HG03196 (cell line): ENCODE measurements at regions not wholly inside any gene's neighbourhood (a gene's known extent, or its start where the extent isn't known, plus 50 kb on each side); places are given as distances from the start of the nearest gene placed in this dataset.
A peak's percentile ranks its signal among the peaks of the same experiment; 100 is the strongest.

Source experiments
- ATAC-seq: cut with Tn5 transposase; IDR thresholded peaks from one replicate; pipeline ENCODE4 v1.9.1; 2021; ENCODE audit not compliant: unreplicated experiment

DNA sequence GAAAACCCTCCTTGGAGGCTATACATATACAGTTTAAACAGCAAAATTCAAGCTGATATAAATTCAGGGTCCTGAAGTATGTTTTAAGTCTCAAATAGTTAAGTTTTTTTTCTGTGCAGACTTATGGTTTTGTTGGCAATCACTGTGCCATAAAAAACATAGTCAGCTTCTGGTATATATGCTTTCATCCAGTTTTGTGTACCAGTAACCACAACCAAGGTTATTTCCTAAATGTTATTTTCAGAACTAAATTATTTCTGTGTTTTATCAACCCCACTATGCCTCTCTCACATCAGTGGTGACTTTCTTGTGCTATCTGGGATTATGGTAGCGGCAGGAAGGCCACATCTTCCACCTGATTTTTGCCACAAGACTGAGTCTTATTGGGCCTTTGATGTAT is 107.7 kb upstream of the SMARCA2 start:
- ATAC-seq: no peak

DNA sequence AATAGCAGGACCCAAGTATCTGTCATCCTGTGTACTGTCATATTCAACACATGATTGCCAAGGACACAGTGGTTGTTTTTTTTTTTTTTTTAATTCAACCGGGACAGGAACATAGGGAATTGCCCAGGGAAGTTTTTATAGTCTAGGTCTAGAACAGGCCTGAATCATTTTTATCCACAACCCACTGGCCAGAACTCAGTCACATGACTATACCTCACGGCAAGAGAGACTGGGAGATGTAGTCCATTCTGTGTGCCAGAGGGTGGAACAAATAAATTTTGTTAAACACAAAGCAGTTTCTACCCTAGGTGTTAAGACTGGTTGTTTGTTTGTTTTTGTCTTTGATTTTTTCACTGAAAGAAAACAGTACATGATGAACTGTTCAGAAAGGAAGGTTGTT is 105.8 kb upstream of the SMARCA2 start:
- ATAC-seq: no peak

DNA sequence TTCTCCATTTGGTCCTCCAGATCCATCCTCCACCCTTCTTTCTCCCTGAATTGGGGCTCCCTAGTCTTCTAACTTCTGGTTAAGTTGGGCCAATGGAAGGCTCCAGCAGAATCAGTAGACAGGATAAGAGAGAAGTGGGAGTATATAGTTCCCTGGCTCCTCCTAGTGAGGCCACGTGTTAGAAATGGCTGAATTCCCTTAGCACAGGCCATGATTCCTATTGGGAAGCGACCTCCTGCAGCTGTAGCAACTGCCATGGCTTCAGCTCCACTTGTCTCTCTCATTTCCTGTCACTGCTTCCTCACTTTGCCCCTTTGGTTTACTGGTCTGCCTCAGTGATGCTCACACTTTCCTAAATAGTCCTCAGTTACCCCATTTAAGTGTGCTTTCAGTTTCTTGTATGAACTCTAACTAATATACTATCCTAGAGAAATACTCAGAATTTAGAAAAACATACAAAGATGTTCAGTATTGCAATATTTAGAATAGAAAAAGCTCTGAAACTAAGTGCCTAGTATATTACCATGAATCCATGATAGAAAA is 104.8 kb upstream of the SMARCA2 start:
- no peak for ATAC-seq

DNA sequence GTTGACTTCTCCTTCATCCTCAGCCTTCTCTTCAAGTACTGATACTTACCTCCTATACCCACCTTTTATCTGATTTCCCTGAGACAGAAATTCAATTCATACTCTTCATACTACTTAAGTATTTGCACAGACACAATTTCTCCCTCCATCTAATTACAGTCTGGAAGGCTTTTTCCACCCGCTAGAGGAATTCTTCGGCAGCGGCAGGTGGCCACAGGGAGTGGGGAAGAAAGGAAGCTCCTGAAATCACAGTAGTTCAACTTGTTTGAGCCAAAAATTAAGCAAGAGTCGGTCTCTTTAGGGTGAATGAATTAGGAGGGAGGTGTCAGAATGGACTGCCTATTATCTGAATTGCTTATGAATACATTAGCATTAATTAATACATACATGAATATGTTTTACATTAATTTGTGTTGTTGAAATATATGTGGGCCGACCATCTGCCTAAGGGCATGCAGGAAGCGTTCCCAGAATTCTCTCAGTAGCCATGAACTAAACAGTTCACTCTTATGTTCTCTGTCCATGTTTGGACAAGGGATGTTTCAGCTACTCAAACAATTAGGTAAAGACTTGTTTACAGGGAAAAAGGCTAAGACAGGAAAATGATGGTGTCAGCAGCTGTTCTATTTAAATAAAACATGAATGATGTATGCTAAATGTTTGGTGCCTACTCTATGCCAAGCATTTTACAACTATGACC is 101.4 kb upstream of the SMARCA2 start:
- ATAC-seq: no peak

DNA sequence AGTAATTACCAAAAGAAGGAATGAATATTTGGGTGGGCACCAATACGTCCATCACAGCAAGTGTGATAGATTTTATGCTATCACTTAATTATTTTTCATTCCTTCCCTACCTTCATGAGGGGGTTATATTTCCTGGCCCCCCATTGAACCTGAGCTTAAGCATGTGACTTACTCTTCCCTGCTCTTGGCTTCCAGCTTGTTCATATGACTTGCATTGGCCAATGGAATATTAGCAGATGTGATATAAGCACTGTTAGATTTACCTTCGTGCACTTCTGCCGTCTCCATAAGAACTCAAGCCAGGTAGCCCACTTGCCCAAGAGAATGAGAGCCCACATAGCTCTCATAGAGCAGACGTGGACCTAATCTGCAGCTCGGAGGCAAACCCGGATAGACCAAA is 99.1 kb upstream of the SMARCA2 start:
- ATAC-seq: no peak

DNA sequence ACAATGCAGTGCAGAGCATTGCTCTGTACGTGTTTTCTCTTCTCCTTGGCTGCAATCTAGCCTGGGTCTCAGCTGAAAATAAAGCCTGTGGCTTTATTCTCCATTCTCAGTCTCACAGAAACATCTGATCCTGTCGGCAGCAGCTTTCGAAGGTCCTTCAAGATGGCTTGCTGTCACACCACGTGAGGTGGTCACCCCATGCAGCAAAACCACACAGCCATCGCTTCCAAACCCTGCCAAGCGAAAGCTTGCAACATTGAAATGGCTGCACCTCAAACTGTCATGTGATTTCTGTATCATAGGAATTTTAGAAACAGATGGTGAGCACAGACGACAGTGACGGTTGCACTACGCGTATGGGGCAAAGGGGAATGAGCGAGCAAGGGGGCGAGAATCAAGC is 98.5 kb upstream of the SMARCA2 start:
- no peak for ATAC-seq

DNA sequence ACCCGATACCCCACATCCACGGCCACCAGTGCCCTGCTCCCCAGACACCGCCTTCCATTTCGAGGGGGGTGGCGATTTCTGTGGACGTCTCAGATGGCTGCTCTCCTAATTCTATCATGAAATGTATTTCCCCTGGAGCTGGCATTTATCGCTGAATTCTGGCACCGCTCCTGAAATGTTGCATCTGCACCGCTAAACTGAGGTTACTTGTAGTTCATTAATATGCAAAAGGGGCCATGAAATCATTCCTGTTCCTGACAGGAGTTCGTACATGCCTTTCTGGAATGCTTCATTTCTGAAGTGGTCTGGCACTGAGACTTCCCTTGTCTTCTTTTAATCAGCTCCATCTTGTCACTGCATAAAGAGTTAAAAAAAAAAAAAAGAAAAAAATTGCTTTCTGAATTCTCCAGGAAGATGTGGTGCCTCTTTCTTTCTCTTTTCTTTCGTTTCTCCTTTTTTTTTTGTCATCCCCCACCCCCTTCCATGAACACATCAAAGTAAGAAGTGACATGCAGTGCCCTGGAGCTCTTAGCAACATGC is 97.7 kb upstream of the SMARCA2 start:
- ATAC-seq: no peak

DNA sequence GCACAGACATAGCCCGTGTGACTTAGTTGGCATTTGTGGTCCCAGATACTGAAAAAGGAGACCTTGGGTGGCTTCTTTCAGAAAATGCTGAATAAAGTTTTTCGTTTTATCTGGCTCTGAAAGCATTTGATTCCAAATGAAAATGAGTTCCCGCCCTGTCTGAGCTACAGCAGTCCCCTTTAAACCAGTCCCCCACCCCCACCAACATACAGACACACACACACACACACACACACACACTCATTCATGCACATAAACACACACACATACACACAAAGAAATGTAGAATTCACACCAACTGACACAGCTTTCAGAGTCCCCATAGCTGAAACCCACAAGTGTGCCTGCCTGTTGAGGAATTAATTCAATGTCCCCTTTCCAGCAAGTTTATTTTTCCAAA is 97.0 kb upstream of the SMARCA2 start:
- no peak for ATAC-seq

DNA sequence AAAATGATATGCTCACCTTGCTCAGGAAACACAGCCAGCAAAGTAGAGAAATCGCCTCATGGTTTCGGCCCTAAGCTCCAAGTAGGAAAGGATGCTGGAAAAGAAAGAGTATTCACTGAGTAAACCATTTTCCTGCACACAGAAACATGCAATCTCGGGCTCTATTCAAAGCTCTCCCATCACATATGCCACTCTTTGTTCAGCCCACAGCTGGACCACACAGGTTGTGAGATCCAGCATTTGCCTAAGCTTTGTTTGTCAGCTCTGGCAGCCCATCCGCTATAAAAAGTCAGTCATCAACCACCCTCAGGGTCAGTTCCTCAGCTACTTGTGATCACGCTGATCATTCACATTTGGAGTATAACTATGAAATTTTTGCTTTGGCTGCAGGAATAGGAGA is 96.5 kb upstream of the SMARCA2 start:
- ATAC-seq: no peak

DNA sequence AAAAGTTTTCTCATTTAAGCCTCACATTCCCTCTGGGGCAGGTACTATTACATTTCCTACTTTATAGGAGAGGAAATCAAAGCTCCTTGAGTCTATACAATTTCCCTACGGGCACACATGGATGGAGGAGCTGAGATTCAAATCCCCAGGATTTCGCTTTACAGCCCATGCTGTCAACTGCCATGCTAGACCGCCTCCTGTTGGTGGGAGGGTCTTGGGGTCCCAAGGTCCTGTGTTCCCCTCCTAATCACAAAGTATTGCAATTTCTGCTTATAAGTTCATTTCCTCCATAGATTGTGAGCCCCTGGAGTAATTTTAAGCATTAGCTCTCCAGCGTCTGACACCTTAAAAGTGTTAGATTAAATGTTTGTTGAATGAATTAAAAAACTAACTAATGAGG is 95.9 kb upstream of the SMARCA2 start:
- ATAC-seq: no peak

DNA sequence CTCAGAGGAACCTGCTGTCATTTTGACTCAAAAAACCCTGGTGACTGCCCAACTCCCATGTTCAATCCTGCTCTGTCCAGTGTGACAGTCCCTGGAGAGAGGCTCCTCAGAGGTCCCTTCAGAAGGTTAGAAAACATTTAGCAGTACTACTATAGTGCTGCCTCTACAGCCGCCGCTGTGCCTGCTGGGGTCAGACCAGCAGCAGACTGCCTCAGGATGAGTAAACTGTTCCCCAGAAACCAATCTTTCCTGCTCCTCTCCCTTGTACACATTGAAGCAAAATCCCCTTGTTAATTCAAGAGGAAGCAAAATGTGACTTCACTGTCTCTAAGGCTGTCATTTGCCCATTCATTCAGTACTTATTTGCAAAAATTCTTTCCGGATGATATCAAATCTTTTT is 94.8 kb upstream of the SMARCA2 start:
- no peak for ATAC-seq

DNA sequence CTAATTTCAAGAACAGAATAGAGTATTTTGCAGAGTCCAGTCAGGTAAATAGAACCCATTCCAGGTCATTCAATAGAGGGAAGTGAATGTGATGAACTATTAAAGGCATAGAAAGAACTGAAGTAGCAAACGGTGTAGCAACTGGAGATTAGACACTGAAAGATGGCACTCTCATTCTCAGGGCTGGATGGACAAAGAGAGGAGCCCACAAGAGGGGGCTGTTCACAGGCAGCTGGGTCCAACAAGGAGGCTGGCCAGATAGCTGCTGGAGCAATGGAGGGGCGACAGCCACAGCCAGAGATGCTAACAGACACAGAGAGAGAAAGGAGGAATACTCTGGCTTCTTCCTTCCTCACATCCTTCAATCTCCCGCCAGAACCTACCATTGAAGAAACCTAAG is 93.1 kb upstream of the SMARCA2 start:
- no peak for ATAC-seq

DNA sequence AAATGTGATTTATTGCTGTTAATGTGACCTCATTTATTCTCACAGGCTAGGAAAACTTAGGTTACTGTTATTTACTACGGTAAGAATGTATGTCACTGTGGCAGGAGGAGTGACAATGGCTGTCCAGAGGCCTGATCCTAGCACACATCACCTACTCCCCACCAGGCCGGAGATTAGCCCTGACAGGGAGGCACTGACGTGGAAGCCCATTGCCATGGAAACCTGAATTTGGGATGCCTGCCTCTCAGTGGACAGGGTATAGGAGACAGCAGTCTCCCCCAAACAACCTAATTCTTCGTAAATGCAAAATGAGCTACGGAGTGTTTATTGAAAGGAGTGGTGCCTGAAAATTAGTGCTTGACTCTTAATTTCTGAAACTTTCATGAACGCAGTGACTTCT is 87.6 kb upstream of the SMARCA2 start:
- ATAC-seq: no peak

DNA sequence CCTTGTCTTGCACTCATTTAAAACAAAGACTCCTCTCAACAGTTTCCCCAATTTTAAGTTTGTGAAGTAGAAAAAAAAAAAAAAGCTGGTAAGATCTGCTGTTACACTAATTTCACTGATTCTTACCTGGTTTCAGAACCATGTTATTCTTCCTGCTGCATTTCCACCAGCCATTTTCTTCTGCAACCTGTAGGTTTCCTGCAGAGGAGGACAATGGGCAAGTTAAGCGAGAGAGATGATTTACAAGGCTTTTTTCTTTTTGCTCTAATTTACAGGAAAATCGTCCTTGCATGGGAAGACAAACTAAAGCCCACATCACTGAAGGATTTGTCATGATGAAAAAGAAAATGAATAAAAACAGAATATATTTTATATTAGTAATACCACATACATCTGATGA is 86.0 kb upstream of the SMARCA2 start:
- ATAC-seq: no peak

DNA sequence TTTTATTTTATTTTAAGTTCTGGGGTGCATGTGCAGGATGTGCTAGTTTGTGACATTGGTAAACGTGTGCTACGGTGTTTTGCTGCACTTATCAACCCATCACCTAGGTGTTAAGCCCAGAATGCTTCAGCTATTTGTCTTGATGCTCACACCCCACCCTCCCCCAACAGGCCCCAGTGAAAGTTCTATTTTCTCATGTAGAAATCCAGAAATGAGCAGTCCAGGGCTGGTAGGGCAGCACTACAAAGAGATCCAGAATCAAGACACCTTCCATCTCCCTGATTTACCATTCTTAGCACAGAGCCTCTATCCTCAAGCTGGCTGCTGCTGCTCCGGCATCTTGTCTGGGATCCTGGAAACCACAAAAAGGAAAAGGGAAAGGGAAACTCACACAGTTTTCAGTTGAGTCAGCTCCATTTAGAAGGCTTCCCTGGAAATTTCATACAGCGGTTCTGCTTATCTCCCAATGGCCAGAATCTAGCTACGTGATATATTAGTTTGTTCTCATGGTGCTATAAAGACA is 85.4 kb upstream of the SMARCA2 start:
- peak; percentile 53 for ATAC-seq

DNA sequence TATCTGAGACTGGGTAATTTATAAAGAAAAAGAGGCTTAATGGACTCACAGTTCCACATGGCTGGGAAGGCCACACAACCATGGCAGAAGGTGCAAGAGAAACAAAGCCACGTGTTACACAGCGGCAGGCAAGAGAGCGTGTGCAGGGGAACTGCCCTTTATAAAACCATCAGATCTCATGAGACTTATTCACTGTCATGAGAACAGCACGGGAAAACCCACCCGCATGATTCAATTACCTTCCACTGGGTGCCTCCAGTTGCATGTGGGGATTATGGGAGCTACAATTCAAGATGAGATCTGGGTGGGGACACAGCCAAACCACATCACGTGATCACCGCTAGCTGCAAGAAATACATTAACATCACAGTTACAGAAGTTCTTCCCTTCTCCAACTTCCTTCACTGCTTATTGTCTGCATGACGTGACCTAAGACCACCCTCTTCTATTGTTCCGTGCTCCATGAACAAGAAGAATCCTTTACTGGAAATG is 84.9 kb upstream of the SMARCA2 start:
- peak; percentile 47 for ATAC-seq

DNA sequence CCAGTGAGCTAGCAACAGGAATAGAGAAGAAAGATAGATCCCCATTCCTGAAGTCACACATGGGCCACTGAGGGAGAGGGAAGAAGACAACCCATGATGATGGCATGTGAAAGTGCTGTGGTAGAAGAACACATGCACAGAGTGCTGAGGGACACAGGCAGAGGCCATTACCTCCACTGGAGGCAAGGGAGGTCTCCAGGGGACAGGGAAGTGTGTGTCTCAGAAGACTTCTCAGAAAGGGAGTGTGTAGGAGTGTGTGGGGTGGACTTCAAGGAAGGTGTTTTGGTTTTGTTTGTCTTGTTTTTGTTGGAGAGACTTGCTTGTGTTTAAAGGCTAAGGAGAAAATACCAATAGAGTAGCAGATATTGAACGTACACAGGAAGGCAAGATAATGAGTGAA is 77.0 kb upstream of the SMARCA2 start:
- no peak for ATAC-seq

DNA sequence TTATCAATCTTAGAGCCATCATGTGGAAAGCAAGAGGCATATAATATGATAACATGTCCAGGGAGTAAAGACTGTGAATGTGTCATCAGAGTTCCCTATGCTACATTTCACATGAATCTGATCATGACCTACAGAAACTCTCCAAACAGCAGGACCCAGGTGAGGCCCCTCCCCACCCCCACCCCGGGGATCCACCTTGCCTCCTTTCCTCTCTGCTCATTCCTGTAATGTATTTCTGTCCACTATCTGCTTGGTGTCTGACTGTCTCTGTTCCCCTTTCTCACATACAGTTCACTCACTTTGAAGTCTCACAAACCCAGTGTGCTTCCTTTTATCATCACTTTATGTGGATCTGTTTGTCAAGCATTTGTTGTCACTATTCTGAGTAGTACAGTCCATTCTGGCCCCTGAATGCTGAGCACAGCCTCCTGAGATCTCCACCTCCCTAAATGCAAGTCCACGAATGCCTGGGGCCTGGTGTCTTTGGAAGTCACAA is 76.4 kb upstream of the SMARCA2 start:
- ATAC-seq: peak; percentile 56

DNA sequence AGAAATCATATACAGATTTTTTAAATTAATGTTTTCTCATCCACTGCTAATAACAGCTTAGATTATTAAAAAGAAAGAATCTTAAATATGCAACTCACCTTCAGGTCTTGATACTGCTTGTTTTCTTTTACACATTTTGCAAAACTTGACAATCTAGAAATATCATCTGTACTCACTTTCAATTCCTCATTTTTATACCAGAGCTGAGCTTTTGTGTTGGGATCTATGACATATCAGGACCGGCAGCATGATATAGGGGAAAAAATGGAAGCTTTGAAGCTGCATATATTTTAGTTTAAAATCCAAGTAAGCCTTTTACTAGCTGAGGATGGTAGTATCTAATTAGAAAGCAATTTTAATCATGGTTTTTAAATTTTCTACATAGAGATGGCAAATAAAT is 75.7 kb upstream of the SMARCA2 start:
- ATAC-seq: no peak

DNA sequence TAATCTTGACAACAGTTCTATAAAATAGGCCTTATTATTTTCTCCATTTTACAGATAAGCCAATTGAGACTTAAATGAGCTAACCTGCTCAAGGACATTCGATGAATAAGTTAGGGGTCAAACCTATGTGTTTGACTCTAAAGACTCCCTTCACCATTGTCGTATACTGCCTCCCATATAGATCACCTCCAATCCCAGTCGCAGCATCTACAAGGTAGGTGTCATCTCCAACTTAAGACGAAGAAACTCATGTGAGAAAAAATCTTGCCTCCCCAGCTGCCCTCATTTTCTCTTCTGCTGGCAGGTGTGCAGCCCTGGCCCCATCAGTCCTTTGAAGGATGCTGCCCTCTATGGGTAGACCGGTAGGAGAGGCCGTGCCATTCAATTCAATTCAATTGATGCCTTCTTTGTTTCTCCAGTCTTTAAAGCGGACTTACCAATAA is 75.2 kb upstream of the SMARCA2 start:
- ATAC-seq: peak; percentile 83

DNA sequence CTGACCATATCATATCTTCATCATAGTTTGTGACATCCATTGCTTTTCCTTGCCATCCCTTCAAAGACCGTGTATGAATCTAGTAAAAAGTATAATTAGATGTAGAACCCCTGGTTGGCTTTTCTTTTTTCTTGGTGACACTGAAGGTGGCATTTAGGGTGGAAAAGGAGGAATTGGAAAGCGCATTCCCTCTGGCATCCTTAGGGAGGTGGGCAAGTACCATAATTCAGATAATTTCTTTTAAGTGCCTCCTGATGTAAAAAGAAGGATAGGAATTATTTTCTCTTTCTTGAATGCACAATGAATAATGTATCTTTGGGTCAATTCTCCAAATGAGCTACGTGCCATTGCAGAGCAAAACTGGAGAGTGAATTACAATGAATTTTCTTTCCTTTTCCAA is 73.2 kb upstream of the SMARCA2 start:
- no peak for ATAC-seq

DNA sequence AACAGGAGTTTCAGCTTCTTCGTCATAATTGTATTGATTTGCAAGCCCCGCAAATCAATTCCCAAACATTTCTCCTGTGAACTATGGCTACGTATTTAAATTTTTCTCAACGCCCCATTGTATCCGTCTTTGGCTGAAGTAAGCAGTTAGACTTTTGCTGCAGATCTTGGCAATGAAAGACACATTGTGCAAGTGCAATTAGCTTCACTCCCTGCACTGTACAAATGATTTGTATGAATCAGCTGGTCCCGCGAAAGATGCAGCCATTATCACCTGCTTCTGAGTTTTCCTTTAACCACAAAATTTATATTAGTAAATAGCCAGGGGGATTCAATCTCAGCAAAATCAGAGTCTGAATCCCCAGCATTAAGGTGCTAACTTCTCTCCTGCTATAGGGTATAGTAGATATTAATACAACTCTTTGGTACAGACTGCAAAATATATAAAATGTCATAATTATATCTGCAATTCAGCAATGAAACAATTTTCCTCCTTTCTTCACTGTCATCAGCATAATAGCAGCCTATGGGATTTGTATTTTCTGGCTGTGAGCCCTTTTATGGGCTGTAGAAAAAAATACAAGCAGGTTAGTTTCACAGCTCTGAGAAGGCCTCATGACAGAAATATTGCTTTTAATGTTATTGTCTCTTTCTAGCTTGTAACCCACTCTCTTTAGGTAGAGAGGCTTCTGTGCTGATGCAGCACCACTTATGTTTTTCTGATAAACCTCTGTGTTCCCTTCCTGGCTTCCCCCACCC is 68.4 kb upstream of the SMARCA2 start:
- no peak for ATAC-seq
